Right atrium auricular region (tissue), 2 donors: ENCODE measurements at regions not wholly inside any gene's neighbourhood (a gene's known extent, or its start where the extent isn't known, plus 50 kb on each side); places are given as distances from the start of the nearest gene placed in this dataset.

Experiments
- DNase-seq: peaks from one replicate; pipeline ENCODE4 v3.0.0-alpha.2; 2019; ENCODE audit warnings: low spot score
- H3K27ac ChIP-seq, 2 donors: fragments of 200-600 bp; sonication (generic); 1 replicate in 1 of 2; 2 replicates in 1 of 2; pipeline ENCODE4 v1.5.1; 2016 to 2019
- H3K27me3 ChIP-seq, 2 donors: fragments of 200-600 bp; sonication (generic); one replicate each; pipeline versions ENCODE4 v1.5.1 to v1.6.0; 2017 to 2019
- H3K36me3 ChIP-seq: fragments of 200-600 bp; sonication (generic); one replicate; pipeline ENCODE4 v1.5.1; 2016
- H3K4me1 ChIP-seq, 2 donors: fragments of 200-600 bp; sonication (generic); one replicate each; pipeline versions ENCODE4 v1.5.1 to v1.6.0; 2017 to 2019
- H3K4me3 ChIP-seq, 2 donors: fragments of 200-600 bp; sonication (generic); 1 replicate in 1 of 2; 2 replicates in 1 of 2; pipeline ENCODE4 v1.5.1; 2017 to 2019; ENCODE audit warnings: mild to moderate bottlenecking in 1 of 2, moderate library complexity in 1 of 2
- H3K9me3 ChIP-seq, 2 donors: fragments of 200-600 bp; sonication (generic); one replicate each; pipeline ENCODE4 v1.5.1; 2019
- TF ChIP-seq, protein P1 (sequence below), 2 donors: fragments of 200-600 bp; sonication (generic); IDR thresholded peaks; one replicate each; pipeline ENCODE4 v1.5.1; 2019; ENCODE audit warnings: antibody characterized with exemption in 2 of 2

DNA sequence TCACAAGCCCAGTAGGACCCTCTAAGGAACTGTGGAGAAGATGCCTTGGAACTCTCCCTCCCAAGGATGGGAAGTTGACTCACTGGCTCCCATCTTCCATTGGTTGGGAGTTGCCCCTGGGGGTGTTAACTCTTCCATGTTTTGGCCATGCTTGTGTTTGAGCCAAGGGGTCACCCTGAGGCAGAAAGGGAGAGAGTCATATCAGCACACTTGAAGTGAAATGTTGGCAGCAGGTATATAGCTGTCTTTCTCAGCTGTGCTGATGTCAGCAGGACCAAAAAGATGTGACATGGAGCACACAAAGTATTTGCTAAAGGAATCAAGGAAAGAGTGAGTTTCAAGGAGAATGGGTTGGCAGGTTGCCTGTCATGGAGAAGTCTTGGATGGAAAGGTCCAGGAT, 359.4 kb downstream of the RPS24 start:
- Histone ChIP-seq H3K9me3 (no peaks in the 10 kb centered on the region), H3K27ac (no peak overlapping the region), H3K27me3 (no peaks in the 10 kb centered on the region), H3K36me3 (no peaks in the 10 kb centered on the region), H3K4me1 (no peaks in the 10 kb centered on the region), H3K4me3 (no peak overlapping the region)
- DNase-seq: no peak
- TF ChIP-seq, protein P1, sequence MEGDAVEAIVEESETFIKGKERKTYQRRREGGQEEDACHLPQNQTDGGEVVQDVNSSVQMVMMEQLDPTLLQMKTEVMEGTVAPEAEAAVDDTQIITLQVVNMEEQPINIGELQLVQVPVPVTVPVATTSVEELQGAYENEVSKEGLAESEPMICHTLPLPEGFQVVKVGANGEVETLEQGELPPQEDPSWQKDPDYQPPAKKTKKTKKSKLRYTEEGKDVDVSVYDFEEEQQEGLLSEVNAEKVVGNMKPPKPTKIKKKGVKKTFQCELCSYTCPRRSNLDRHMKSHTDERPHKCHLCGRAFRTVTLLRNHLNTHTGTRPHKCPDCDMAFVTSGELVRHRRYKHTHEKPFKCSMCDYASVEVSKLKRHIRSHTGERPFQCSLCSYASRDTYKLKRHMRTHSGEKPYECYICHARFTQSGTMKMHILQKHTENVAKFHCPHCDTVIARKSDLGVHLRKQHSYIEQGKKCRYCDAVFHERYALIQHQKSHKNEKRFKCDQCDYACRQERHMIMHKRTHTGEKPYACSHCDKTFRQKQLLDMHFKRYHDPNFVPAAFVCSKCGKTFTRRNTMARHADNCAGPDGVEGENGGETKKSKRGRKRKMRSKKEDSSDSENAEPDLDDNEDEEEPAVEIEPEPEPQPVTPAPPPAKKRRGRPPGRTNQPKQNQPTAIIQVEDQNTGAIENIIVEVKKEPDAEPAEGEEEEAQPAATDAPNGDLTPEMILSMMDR (IDR thresholded peaks at IDR 0.05): no peak

DNA sequence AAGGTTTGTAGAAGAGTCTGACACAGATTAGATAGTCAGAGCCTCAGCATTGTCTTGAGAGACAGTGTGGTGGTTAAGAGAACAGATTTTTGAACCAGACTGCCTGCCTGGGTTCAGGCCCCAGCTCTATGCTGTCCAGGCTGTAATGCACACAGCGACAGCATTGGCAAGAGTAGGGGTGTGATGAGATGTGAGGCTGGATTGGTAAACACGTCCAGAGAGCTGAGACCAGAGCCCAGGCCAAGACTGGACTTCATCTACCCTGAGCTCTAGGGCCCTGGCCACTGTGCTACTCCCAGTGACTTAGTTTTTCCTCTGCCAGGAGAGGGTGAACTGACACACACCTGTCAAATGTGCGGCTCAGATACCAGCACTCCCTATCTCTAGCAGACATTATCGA, 360.4 kb downstream of the RPS24 start:
- TF ChIP-seq, protein P1 (IDR thresholded peaks at IDR 0.05): no peak
- no peaks in the 10 kb centered on the region for H3K27me3 ChIP-seq
- no peaks in the 10 kb centered on the region for H3K4me1 ChIP-seq
- no peak overlapping the region for H3K4me3 ChIP-seq
- no peaks in the 10 kb centered on the region for H3K9me3 ChIP-seq
- H3K36me3 ChIP-seq: no peaks in the 10 kb centered on the region
- no peak overlapping the region for H3K27ac ChIP-seq
- DNase-seq: no peak

DNA sequence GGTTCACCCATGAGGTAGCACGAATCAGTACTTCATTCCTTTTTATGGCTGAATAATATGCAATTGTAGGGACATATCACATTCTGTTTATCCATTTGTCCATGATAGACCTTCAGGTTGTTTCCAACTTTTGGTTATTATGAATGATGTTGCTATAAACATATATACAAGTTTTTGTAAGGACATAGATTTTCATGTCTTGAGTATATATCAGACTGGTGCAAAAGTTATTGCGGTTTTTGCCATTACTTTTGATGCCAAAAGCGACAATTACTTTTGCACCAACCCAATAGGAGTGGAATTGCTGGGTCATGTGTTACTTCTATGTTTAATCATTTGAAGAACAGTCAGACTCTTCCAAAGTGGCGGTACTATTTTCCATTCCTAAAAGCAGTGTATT, 361.5 kb downstream of the RPS24 start:
- Histone ChIP-seq H3K27ac (no peak overlapping the region), H3K4me3 (no peak overlapping the region), H3K36me3 (no peaks in the 10 kb centered on the region), H3K4me1 (no peaks in the 10 kb centered on the region), H3K27me3 (no peaks in the 10 kb centered on the region), H3K9me3 (no peaks in the 10 kb centered on the region)
- TF ChIP-seq, protein P1 (IDR thresholded peaks at IDR 0.05): no peak
- DNase-seq: no peak

DNA sequence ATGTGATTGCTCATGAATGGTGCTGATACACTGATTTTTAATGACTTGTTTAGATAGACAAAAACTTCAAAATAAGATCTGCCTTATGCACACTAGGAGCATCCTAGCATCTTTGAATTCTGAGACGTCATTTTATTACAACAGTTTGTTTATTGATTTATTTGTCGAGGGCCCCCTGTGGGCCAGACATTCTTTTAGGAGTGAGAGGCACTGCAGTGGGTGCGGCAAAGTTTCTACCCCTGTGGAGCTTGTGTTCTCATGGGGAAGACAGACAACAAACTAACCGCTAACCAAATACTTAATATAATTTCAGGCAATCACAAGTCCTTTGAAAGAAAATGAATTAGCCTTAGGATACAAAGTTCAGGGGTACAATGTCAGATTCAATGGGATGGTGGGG, 363.1 kb downstream of the RPS24 start:
- H3K27ac ChIP-seq: no peak overlapping the region
- no peaks in the 10 kb centered on the region for H3K36me3 ChIP-seq
- TF ChIP-seq, protein P1 (IDR thresholded peaks at IDR 0.05): no peak
- H3K4me3 ChIP-seq: no peak overlapping the region
- no peak for DNase-seq
- peaks cover 0 to 5% of the 10 kb centered on the region in 2 donors for H3K4me1 ChIP-seq
- H3K9me3 ChIP-seq: no peaks in the 10 kb centered on the region
- H3K27me3 ChIP-seq: no peaks in the 10 kb centered on the region

DNA sequence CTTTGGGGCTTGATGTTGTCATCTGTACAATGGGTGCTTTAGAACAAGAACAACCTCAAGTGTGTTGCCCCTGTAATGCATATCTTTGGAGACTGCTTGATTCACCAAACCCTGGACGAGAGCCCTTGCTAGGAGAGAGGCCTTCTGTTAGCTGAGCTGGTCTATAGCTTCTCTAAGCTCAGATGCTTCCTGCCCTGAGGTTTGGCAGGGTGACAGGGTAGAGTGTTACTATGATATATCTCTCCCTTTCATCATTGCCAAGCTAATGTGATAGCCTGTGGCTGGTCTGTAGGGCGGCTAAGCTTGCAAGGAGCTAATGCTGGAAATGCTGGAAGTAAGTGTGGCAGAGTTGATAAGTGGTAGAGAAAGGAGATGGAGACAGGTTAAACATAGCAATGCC, 364.1 kb downstream of the RPS24 start:
- H3K27me3 ChIP-seq: no peaks in the 10 kb centered on the region
- no peak for DNase-seq
- peaks cover 0 to 15% of the 10 kb centered on the region in 2 donors for H3K4me1 ChIP-seq
- no peaks in the 10 kb centered on the region for H3K9me3 ChIP-seq
- TF ChIP-seq, protein P1 (IDR thresholded peaks at IDR 0.05): no peak
- no peaks in the 10 kb centered on the region for H3K36me3 ChIP-seq
- H3K4me3 ChIP-seq: no peak overlapping the region
- H3K27ac ChIP-seq: no peak overlapping the region

DNA sequence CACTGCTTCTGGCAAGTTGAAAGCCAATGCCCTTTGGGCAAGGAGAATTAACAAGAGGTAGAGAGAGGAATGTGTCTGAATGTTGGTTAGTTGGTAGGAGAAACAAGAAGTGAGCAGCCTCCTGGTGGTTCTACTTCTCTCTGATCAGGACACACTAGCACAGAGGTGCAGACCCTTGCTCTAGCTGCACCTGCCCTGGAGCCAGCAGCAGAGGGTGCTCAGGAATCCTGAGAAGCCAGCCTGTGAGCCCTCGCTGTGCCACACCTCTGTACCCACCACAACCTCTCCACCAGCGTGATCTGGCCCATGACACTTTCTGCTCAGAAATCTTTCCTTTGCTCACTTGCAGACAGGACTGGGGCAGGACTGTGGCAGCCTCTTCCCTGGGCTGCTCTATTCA, 364.7 kb downstream of the RPS24 start:
- Histone ChIP-seq H3K4me1 (peaks cover 0 to 17% of the 10 kb centered on the region in 2 donors), H3K27ac (no peak overlapping the region), H3K9me3 (no peaks in the 10 kb centered on the region), H3K36me3 (no peaks in the 10 kb centered on the region), H3K4me3 (no peak overlapping the region), H3K27me3 (no peaks in the 10 kb centered on the region)
- TF ChIP-seq, protein P1 (IDR thresholded peaks at IDR 0.05): no peak
- DNase-seq: no peak
